ENCODE measurements at regions not wholly inside any gene's neighbourhood (a gene's known extent, or its start where the extent isn't known, plus 50 kb on each side); places are given as distances from the start of the nearest gene placed in this dataset.
"Not testable (repeated sequence)": the region's sequence is repeated elsewhere in the genome, so short reads cannot be mapped to it uniquely, and the experiment has no call there.

- Mint-ChIP-seq H3K27ac (ENCODE audit: unreplicated experiment) (no peak overlapping the region), H3K9me3 (ENCODE audit: unreplicated experiment) (no peaks in the 10 kb centered on the region), H3K27me3 (ENCODE audit: unreplicated experiment) (peaks cover 2% of the 10 kb centered on the region), H3K36me3 (ENCODE audit: low read depth, unreplicated experiment) (no peaks in the 10 kb centered on the region), H3K4me3 (ENCODE audit: unreplicated experiment) (no peak overlapping the region), H3K4me1 (ENCODE audit: unreplicated experiment) (no peaks in the 10 kb centered on the region)
- no peak for DNase-seq (ENCODE audit: low spot score)
- TF ChIP-seq CTCF (IDR thresholded peaks at IDR 0.05; ENCODE audit: unreplicated experiment): no peak
These were observed 933.9 kb downstream of the SLC16A7 start for GRCh38 chr12:60529723-60530122.

GRCh38 chr12:60535363-60535762 lies 939.5 kb downstream of the SLC16A7 start:
- H3K27ac Mint-ChIP-seq (ENCODE audit: unreplicated experiment): no peak overlapping the region
- no peaks in the 10 kb centered on the region for H3K27me3 Mint-ChIP-seq (ENCODE audit: unreplicated experiment)
- no peaks in the 10 kb centered on the region for H3K9me3 Mint-ChIP-seq (ENCODE audit: unreplicated experiment)
- H3K4me3 Mint-ChIP-seq (ENCODE audit: unreplicated experiment): no peak overlapping the region
- no peak for TF ChIP-seq CTCF (IDR thresholded peaks at IDR 0.05; ENCODE audit: unreplicated experiment)
- no peak for DNase-seq (ENCODE audit: low spot score)
- no peaks in the 10 kb centered on the region for H3K4me1 Mint-ChIP-seq (ENCODE audit: unreplicated experiment)
- no peaks in the 10 kb centered on the region for H3K36me3 Mint-ChIP-seq (ENCODE audit: low read depth, unreplicated experiment)

GRCh38 chr12:60539592-60539991 lies 943.8 kb downstream of the SLC16A7 start:
- Mint-ChIP-seq H3K9me3 (ENCODE audit: unreplicated experiment) (no peaks in the 10 kb centered on the region), H3K27ac (ENCODE audit: unreplicated experiment) (no peak overlapping the region), H3K4me1 (ENCODE audit: unreplicated experiment) (no peaks in the 10 kb centered on the region), H3K27me3 (ENCODE audit: unreplicated experiment) (no peaks in the 10 kb centered on the region), H3K36me3 (ENCODE audit: low read depth, unreplicated experiment) (no peaks in the 10 kb centered on the region), H3K4me3 (ENCODE audit: unreplicated experiment) (no peak overlapping the region)
- no peak for DNase-seq (ENCODE audit: low spot score)
- no peak for TF ChIP-seq CTCF (IDR thresholded peaks at IDR 0.05; ENCODE audit: unreplicated experiment)

GRCh38 chr12:60568914-60569313 lies 973.1 kb downstream of the SLC16A7 start:
- no peak overlapping the region for H3K27ac Mint-ChIP-seq (ENCODE audit: unreplicated experiment)
- no peak overlapping the region for H3K4me3 Mint-ChIP-seq (ENCODE audit: unreplicated experiment)
- H3K36me3 Mint-ChIP-seq (ENCODE audit: low read depth, unreplicated experiment): peaks cover 4% of the 10 kb centered on the region
- no peaks in the 10 kb centered on the region for H3K27me3 Mint-ChIP-seq (ENCODE audit: unreplicated experiment)
- no peaks in the 10 kb centered on the region for H3K9me3 Mint-ChIP-seq (ENCODE audit: unreplicated experiment)
- no peaks in the 10 kb centered on the region for H3K4me1 Mint-ChIP-seq (ENCODE audit: unreplicated experiment)
- no peak for TF ChIP-seq CTCF (IDR thresholded peaks at IDR 0.05; ENCODE audit: unreplicated experiment)
- DNase-seq (ENCODE audit: low spot score): no peak

GRCh38 chr12:60577607-60578006 lies 981.8 kb downstream of the SLC16A7 start:
- H3K27ac Mint-ChIP-seq (ENCODE audit: unreplicated experiment): no peak overlapping the region
- H3K4me1 Mint-ChIP-seq (ENCODE audit: unreplicated experiment): no peaks in the 10 kb centered on the region
- no peak for TF ChIP-seq CTCF (IDR thresholded peaks at IDR 0.05; ENCODE audit: unreplicated experiment)
- H3K9me3 Mint-ChIP-seq (ENCODE audit: unreplicated experiment): no peaks in the 10 kb centered on the region
- H3K4me3 Mint-ChIP-seq (ENCODE audit: unreplicated experiment): no peak overlapping the region
- no peaks in the 10 kb centered on the region for H3K36me3 Mint-ChIP-seq (ENCODE audit: low read depth, unreplicated experiment)
- H3K27me3 Mint-ChIP-seq (ENCODE audit: unreplicated experiment): no peaks in the 10 kb centered on the region
- DNase-seq (ENCODE audit: low spot score): no peak

GRCh38 chr12:60587664-60588063 lies 991.8 kb downstream of the SLC16A7 start:
- H3K9me3 Mint-ChIP-seq (ENCODE audit: unreplicated experiment); DNase-seq (ENCODE audit: low spot score); H3K36me3 Mint-ChIP-seq (ENCODE audit: low read depth, unreplicated experiment); H3K4me3 Mint-ChIP-seq (ENCODE audit: unreplicated experiment); H3K4me1 Mint-ChIP-seq (ENCODE audit: unreplicated experiment); H3K27ac Mint-ChIP-seq (ENCODE audit: unreplicated experiment); H3K27me3 Mint-ChIP-seq (ENCODE audit: unreplicated experiment): not testable (repeated sequence)

All from endothelial cell (in vitro differentiated cells).